GM20000 (cell line): ENCODE measurements at regions not wholly inside any gene's neighbourhood (a gene's known extent, or its start where the extent isn't known, plus 50 kb on each side); places are given as distances from the start of the nearest gene placed in this dataset.

Source experiments
- DNase-seq: peaks from one replicate; pipeline ENCODE4 v3.0.0; 2012; ENCODE audit warnings: low spot score
- TF ChIP-seq, protein P1 (sequence below): IDR thresholded peaks from 2 replicates; pipeline ENCODE4 v1.5.1; 2012; ENCODE audit warnings: mild to moderate bottlenecking, control low read depth; ENCODE audit errors: extremely low read depth, missing control alignments

DNA sequence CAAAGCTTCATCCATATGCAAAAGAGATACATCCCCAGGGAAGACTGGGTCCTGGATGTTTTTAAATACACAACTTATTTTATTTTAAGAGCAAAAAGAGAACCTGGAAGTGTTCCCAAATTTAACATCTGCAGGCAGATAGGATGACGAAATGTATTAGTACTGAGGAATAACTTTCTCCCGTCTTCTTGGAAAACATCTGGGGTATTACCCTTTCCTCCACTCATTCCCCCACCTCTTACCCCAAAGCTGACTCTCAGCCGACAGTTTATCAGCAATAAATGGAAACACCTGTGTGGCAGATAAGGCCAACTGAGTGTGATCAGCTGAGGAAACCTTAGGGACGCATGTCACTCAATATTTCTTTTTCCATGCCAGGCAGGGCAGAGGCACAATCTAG, 435.6 kb upstream of the NPVF start:
- TF ChIP-seq, protein P1, sequence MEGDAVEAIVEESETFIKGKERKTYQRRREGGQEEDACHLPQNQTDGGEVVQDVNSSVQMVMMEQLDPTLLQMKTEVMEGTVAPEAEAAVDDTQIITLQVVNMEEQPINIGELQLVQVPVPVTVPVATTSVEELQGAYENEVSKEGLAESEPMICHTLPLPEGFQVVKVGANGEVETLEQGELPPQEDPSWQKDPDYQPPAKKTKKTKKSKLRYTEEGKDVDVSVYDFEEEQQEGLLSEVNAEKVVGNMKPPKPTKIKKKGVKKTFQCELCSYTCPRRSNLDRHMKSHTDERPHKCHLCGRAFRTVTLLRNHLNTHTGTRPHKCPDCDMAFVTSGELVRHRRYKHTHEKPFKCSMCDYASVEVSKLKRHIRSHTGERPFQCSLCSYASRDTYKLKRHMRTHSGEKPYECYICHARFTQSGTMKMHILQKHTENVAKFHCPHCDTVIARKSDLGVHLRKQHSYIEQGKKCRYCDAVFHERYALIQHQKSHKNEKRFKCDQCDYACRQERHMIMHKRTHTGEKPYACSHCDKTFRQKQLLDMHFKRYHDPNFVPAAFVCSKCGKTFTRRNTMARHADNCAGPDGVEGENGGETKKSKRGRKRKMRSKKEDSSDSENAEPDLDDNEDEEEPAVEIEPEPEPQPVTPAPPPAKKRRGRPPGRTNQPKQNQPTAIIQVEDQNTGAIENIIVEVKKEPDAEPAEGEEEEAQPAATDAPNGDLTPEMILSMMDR = no peak
- no peak for DNase-seq

- TF ChIP-seq, protein P1 = no peak
- peak; percentile 7 for DNase-seq
Observed at GRCh38 chr7:25664593-25664992, 436.3 kb upstream of the NPVF start.

GRCh38 chr7:25665374-25665773, 437.1 kb upstream of the NPVF start:
- TF ChIP-seq, protein P1 = no peak

GRCh38 chr7:25665903-25666670, 437.8 kb upstream of the NPVF start:
- no peak for DNase-seq
- TF ChIP-seq, protein P1 = no peak

More at GRCh38 chr7:25665374-25665773, 437.1 kb upstream of the NPVF start:
- no peak for DNase-seq

DNA sequence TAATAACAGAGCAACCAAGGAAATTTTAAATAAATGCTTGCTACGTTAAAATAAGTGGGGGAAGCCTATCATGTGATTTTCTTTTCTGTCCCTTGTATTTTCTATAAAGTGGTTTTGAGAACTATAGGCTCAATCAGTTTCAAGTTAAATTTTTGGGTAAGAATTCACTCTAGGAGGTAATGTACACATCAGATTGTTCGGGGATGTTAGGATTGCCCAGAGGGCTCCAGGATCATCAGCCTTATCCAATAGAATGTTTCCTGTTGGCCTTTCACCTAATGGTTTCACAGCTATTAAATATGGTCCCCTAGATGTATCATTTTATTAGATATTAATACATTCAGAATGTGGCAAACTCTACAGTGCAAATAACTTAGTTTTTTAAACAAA, 438.4 kb upstream of the NPVF start:
- TF ChIP-seq, protein P1 = no peak
- DNase-seq = no peak

GRCh38 chr7:25669281-25669781, 441.0 kb upstream of the NPVF start:
- TF ChIP-seq, protein P1 = no peak
- DNase-seq = no peak

DNA sequence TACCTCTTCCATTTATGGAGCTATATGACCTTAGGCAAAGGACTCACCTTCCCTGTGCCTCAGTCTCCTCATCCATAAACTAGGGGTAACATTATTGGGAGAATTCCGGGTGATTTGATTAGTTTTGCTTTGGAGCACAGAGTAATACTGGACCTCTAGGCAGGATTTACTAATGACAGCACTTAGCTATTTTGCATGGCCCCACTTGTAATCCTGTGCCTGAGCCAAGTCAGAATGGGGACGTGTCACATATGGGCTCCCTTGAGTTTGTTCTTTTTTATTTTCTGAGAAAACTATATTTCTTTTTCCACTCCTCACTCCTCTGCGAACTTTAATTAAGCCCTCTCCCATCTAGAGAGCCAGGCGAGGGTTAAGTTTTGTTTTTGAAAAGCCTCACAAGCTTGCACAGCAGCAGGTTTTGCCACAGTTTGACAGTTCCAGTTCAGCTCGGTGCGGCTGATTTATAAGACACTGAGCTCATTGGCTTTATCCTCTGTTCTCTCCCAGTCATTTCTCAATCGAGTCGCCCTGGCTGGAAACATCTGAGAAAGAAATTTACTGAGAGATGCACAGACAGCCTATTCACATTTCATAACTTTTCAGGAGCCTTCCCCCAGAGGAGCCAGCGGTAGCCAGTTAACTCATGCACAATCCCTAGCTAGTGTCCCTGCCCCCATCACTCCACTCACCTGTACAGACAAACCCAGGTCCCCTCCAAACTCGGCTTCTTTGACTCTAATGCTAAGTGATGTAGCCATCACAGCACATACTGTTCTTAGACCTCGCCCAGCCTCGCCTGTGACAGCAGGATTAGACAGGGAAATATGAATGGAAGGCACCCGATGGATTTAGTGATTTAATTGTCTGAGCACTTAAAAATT, 441.9 kb upstream of the NPVF start:
- no peak for DNase-seq
- TF ChIP-seq, protein P1 = no peak
